Stomach (tissue), 8 donors: ENCODE measurements at regions not wholly inside any gene's neighbourhood (a gene's known extent, or its start where the extent isn't known, plus 50 kb on each side); places are given as distances from the start of the nearest gene placed in this dataset.
"Not testable (repeated sequence)": the region's sequence is repeated elsewhere in the genome, so short reads cannot be mapped to it uniquely, and the experiment has no call there.

ENCODE experiments used
- DNase-seq, 2 donors: peaks; one replicate each; pipeline versions ENCODE4 v3.0.0 to v3.0.0-alpha.2; 2013 to 2019
- H3K27ac ChIP-seq, 5 donors: fragments of 200-600 bp in 4 of 5; sonication (generic) in 4 of 5; one replicate each; pipeline ENCODE4 v1.5.1; 2013 to 2019; ENCODE audit warnings: mild to moderate bottlenecking in 1 of 5, moderate library complexity in 1 of 5
- H3K27me3 ChIP-seq, 3 donors: fragments of 200-600 bp; sonication (generic); one replicate each; pipeline ENCODE4 v1.5.1; 2017 to 2019; ENCODE audit warnings: mixed run types in 1 of 3
- H3K36me3 ChIP-seq, 4 donors: fragments of 200-600 bp; sonication (generic); 1 replicate in 3 of 4; 2 replicates in 1 of 4; pipeline ENCODE4 v1.5.1; 2016 to 2019
- H3K4me1 ChIP-seq, 4 donors: fragments of 200-600 bp; sonication (generic); one replicate each; pipeline ENCODE4 v1.5.1; 2016 to 2019
- H3K4me3 ChIP-seq, 4 donors: fragments of 200-600 bp; sonication (generic) in 3 of 4; one replicate each; pipeline ENCODE4 v1.5.1; 2016 to 2019; ENCODE audit warnings: mild to moderate bottlenecking in 1 of 4
- H3K9me3 ChIP-seq, 4 donors: fragments of 200-600 bp; sonication (generic); one replicate each; pipeline ENCODE4 v1.5.1; 2016 to 2019
- CTCF ChIP-seq, 7 experiments: fragments of 450-650 bp in 4 of 7; fragments of 200-600 bp in 3 of 7; sonication (generic) in 3 of 7; IDR thresholded peaks; one replicate each; pipeline ENCODE4 v1.5.1; 2016 to 2019; ENCODE audit warnings: antibody characterized with exemption in 7 of 7, control low read depth in 2 of 7, mild to moderate bottlenecking in 1 of 7
- EP300 ChIP-seq: sonication (generic); formaldehyde crosslinking; IDR thresholded peaks from one replicate; pipeline ENCODE4 v1.6.1; 2017; ENCODE audit warnings: antibody characterized with exemption
- POLR2A ChIP-seq, 4 donors: fragments of 450-650 bp; IDR thresholded peaks; one replicate each; pipeline ENCODE4 v1.6.1; 2016; ENCODE audit warnings: antibody characterized with exemption in 4 of 4, control low read depth in 2 of 4, mild to moderate bottlenecking in 1 of 4, moderate library complexity in 1 of 4
- POLR2AphosphoS5 ChIP-seq, 3 donors: sonication (generic); formaldehyde crosslinking; IDR thresholded peaks; one replicate each; pipeline ENCODE4 v1.6.1; 2016; ENCODE audit warnings: antibody characterized with exemption in 3 of 3
- WGBS, 5 donors: extraction: QIAGEN DNeasy Blood & Tissue Kit in 3 of 5; methylation state at CpG; one replicate each; pipeline versions ENCODE4 v1.1.5 to v1.1.7; 2013 to 2018; 5-methylcytosine and 5-hydroxymethylcytosine counted together
- intact Hi-C: fragments of 100-400 bp; cut with DNase I; formaldehyde crosslinking; loops from one replicate; pipeline ENCODE4 v1.15.1; 2023; ENCODE audit warnings: low total_unique reads
- donor health status: healthy with polysubstance abuse.
- donor health status: Bipolar disorder and iron deficiency.
- donor health status: healthy.

- no peaks in the 10 kb centered on the region for H3K9me3 ChIP-seq
- TF ChIP-seq POLR2A (IDR thresholded peaks at IDR 0.05) (no peak), POLR2AphosphoS5 (IDR thresholded peaks at IDR 0.05) (no peak), EP300 (no peak), CTCF (IDR thresholded peaks at IDR 0.05) (no peak)
- intact Hi-C loops, result no loop called here
- DNase-seq, result no peak
- H3K27ac ChIP-seq, result no peak overlapping the region
- H3K27me3 ChIP-seq, result no peaks in the 10 kb centered on the region
- H3K4me3 ChIP-seq, result no peak overlapping the region
- 84 to 93% (median 88%) methylated on average over 7 of the region's 7 CpGs for WGBS, 5 donors
- H3K4me1 ChIP-seq, result no peaks in the 10 kb centered on the region
- H3K36me3 ChIP-seq, result no peaks in the 10 kb centered on the region
Measured at GRCh38 chr4:69377562-69377961, 97.3 kb downstream of the UGT2B28 start.

DNA sequence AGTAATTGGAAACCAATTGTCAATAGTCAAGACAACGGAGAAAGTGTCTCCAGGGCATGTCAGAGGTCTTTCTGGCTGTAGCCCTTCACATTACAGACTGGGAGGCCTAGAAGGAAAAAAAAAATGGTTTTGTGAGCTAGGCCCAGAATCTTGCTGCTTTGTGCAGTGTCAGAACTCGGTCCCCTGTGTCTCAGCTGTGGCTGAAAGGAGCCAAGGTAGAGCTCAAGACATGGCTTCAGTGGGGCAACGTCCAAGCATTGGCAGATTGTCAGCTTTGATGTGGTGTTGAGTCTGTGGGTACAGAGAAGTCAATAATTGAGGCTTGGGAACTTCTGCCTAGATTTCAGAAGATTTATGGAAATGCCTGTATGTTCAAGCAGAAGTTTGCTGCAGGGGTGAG lies 103.0 kb downstream of the UGT2B28 start:
- WGBS, 5 donors, result 49 to 75% (median 63%) methylated on average over 3 of the region's 3 CpGs
- no peaks in the 10 kb centered on the region for H3K9me3 ChIP-seq
- TF ChIP-seq EP300, result no peak
- TF ChIP-seq POLR2AphosphoS5 (IDR thresholded peaks at IDR 0.05), result no peak
- TF ChIP-seq POLR2A (IDR thresholded peaks at IDR 0.05), result no peak
- TF ChIP-seq CTCF (IDR thresholded peaks at IDR 0.05), result no peak
- no peaks in the 10 kb centered on the region for H3K36me3 ChIP-seq
- no peak for DNase-seq
- H3K4me3 ChIP-seq, result no peak overlapping the region
- no peaks in the 10 kb centered on the region for H3K27me3 ChIP-seq
- no peaks in the 10 kb centered on the region for H3K4me1 ChIP-seq
- intact Hi-C loops, result no loop called here
- no peak overlapping the region for H3K27ac ChIP-seq

DNA sequence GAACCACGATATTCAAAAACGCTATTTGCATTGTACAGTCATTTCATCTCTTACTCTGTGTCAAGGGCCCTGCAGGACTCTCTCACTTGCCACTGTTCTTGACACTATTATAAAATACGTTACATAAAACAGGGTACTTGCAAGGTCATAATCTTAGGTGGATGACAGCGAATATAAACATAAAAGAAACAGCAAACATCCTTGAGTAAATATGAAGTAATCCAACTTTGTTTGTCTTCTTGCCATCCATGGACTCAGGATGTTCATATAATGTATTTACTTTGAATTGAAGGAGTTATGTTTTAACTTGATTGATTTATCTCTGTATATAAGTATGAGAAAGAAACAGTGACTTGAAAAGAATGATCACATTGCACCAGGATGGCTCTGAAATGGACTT lies 106.6 kb downstream of the UGT2B4 start:
- H3K36me3 ChIP-seq, DNase-seq, intact Hi-C loops, H3K9me3 ChIP-seq, H3K4me1 ChIP-seq, H3K27me3 ChIP-seq, H3K4me3 ChIP-seq, H3K27ac ChIP-seq: not testable (repeated sequence)
- WGBS, 5 donors, result 54 to 76% (median 68%) methylated on average over 4 of the region's 4 CpGs

DNA sequence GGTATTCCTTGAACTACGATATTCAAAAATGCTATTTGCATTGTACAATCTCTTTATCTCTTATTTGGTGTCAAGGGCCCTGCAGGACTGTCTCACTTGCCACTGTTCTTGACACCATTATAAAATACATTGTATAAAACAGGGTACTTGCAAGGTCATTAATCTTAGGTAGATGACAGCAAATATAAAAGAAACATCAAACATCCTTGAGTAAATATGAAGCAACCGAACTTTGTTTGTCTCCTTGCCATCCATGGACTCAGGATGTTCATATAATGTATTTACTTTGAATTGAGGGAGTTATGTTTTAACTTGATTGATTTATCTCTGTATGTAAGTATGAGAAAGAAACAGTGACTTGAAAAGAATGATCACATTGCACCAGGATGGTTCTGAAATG lies 87.3 kb downstream of the UGT2B4 start:
- intact Hi-C loops, result no loop called here
- DNase-seq, result no peak
- no peaks in the 10 kb centered on the region for H3K27me3 ChIP-seq
- H3K9me3 ChIP-seq, result no peaks in the 10 kb centered on the region
- no peak overlapping the region for H3K27ac ChIP-seq
- H3K4me3 ChIP-seq, result no peak overlapping the region
- no peak for TF ChIP-seq POLR2A (IDR thresholded peaks at IDR 0.05)
- no peaks in the 10 kb centered on the region for H3K36me3 ChIP-seq
- no peaks in the 10 kb centered on the region for H3K4me1 ChIP-seq
- 57 to 71% (median 65%) methylated on average over 2 of the region's 2 CpGs for WGBS, 5 donors

DNA sequence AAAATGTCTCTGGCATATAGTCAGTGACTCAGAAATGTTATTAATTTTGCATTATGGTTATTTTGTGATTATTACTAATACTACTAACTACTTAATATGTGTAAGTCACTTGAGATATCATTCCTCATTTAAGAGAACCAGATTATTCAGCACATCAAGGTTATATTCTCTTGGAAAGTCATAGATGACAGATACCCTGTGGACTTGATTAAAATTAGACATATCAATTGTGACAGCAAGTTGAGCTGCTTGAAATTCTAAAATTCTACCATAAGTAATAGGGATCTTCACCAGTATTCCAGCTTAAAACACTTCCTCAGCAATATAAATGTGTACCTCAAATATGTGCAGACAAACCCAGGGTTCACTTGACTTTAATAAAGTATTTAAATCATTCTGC lies 83.7 kb downstream of the UGT2B4 start:
- H3K9me3 ChIP-seq, DNase-seq, intact Hi-C loops, H3K27ac ChIP-seq, H3K4me1 ChIP-seq, H3K27me3 ChIP-seq, H3K4me3 ChIP-seq, H3K36me3 ChIP-seq: not testable (repeated sequence)

- H3K27ac ChIP-seq, H3K4me1 ChIP-seq, H3K36me3 ChIP-seq, H3K4me3 ChIP-seq, H3K27me3 ChIP-seq, intact Hi-C loops, DNase-seq: not testable (repeated sequence)
- WGBS, 5 donors, result 86 to 92% (median 88%) methylated on average over 9 of the region's 9 CpGs
- H3K9me3 ChIP-seq, result peaks cover 0 to 14% (median 0%) of the 10 kb centered on the region in 4 donors
Measured at GRCh38 chr4:69424722-69425121, 71.0 kb downstream of the UGT2B4 start.
